Natural killer cell (primary cell): ENCODE measurements at regions not wholly inside any gene's neighbourhood (a gene's known extent, or its start where the extent isn't known, plus 50 kb on each side); places are given as distances from the start of the nearest gene placed in this dataset.

Experiments used
- ATAC-seq, 3 donors: fragments of 150-1000 bp in 2 of 3; fragments of 200-7000 bp in 1 of 3; cut with Tn5 transposase; 1 replicate in 1 of 3; 2 replicates in 2 of 3; pipeline ENCODE4 v1.10.0; 2021; ENCODE audit warnings: mild to moderate bottlenecking in 2 of 3, moderate library complexity in 2 of 3
- DNase-seq, 2 donors: peaks; one replicate each; pipeline versions ENCODE4 v3.0.0 to v3.0.0-alpha.2; 2013 to 2021; ENCODE audit warnings: mixed read lengths in 1 of 2
- H3K27ac ChIP-seq: one replicate; pipeline ENCODE4 v1.5.1; 2013; ENCODE audit warnings: mild to moderate bottlenecking, low read length
- H3K27me3 ChIP-seq: one replicate; pipeline ENCODE4 v1.6.1; 2013; ENCODE audit warnings: low read length; ENCODE audit not compliant: control insufficient read depth, insufficient read depth
- H3K36me3 ChIP-seq: one replicate; pipeline ENCODE4 v1.6.1; 2013; ENCODE audit warnings: low read length; ENCODE audit not compliant: control insufficient read depth, insufficient read depth
- H3K4me1 ChIP-seq: one replicate; pipeline ENCODE4 v1.6.1; 2013; ENCODE audit warnings: low read length; ENCODE audit not compliant: control insufficient read depth, insufficient read depth
- H3K4me3 ChIP-seq: one replicate; pipeline ENCODE4 v1.5.1; 2013; ENCODE audit warnings: low read length
- H3K9me3 ChIP-seq: one replicate; pipeline ENCODE4 v1.6.1; 2013; ENCODE audit warnings: low read length; ENCODE audit not compliant: control insufficient read depth, insufficient read depth
- H3K27ac Mint-ChIP-seq, 2 donors: one replicate each; pipeline ENCODE4 v1.8.0; 2022; ENCODE audit warnings: mild to moderate bottlenecking in 2 of 2, mixed read lengths in 2 of 2, moderate library complexity in 1 of 2
- H3K27me3 Mint-ChIP-seq, 2 donors: one replicate each; pipeline ENCODE4 v1.8.0; 2022; ENCODE audit warnings: low read depth in 2 of 2, mixed read lengths in 2 of 2
- H3K36me3 Mint-ChIP-seq: one replicate; pipeline ENCODE4 v1.8.0; 2022; ENCODE audit warnings: mixed read lengths
- H3K4me1 Mint-ChIP-seq, 2 donors: one replicate each; pipeline ENCODE4 v1.8.0; 2022; ENCODE audit warnings: mixed read lengths in 2 of 2
- H3K4me3 Mint-ChIP-seq: one replicate; pipeline ENCODE4 v1.8.0; 2022; ENCODE audit warnings: mild to moderate bottlenecking, moderate library complexity, mixed read lengths
- H3K9me3 Mint-ChIP-seq, 2 donors: one replicate each; pipeline ENCODE4 v1.8.0; 2022; ENCODE audit warnings: mixed read lengths in 2 of 2
- CTCF ChIP-seq: fragments of 200-600 bp; IDR thresholded peaks from one replicate; pipeline ENCODE4 v1.8.0; 2022; ENCODE audit warnings: antibody characterized with exemption
- whole genome bisulfite sequencing: methylation state at CpG from one replicate; pipeline ENCODE4 v1.1.7; 2013; ENCODE audit warnings: missing lambda C conversion rate; ENCODE audit not compliant: insufficient coverage; 5-methylcytosine and 5-hydroxymethylcytosine counted together
- intact Hi-C: fragments of 100-400 bp; cut with micrococcal nuclease; formaldehyde crosslinking; loops from one replicate; pipeline ENCODE4 v1.14.2; 2022

- intact Hi-C loops: no loop called here
- Histone ChIP-seq H3K36me3 (no peaks in the 10 kb centered on the region), H3K27ac (no peak overlapping the region), H3K9me3 (no peaks in the 10 kb centered on the region), H3K27me3 (no peaks in the 10 kb centered on the region), H3K4me1 (no peaks in the 10 kb centered on the region), H3K4me3 (no peak overlapping the region)
- H3K27me3 Mint-ChIP-seq: no peaks in the 10 kb centered on the region
- no peak for TF ChIP-seq CTCF
- H3K4me3 Mint-ChIP-seq: no peak overlapping the region
- H3K4me1 Mint-ChIP-seq: no peaks in the 10 kb centered on the region
- no peak for ATAC-seq
- DNase-seq: no peak
- H3K36me3 Mint-ChIP-seq: no peaks in the 10 kb centered on the region
- no CpG with 5 or more reads among the region's 4 CpGs for WGBS
- peaks cover 6 to 20% of the 10 kb centered on the region in 2 donors for H3K9me3 Mint-ChIP-seq
- H3K27ac Mint-ChIP-seq: no peak overlapping the region
Measured at GRCh38 chr6:93823489-93823888, 404.1 kb upstream of the EPHA7 start.

- whole genome bisulfite sequencing: 93% methylated on average over 3 of the region's 4 CpGs
- TF ChIP-seq CTCF: no peak
- Mint-ChIP-seq H3K9me3 (peaks cover 4 to 15% of the 10 kb centered on the region in 2 donors), H3K4me1 (no peaks in the 10 kb centered on the region), H3K27me3 (no peaks in the 10 kb centered on the region), H3K27ac (no peak overlapping the region), H3K4me3 (no peak overlapping the region), H3K36me3 (no peaks in the 10 kb centered on the region)
- no peak overlapping the region for H3K27ac ChIP-seq
- H3K27me3 ChIP-seq: no peaks in the 10 kb centered on the region
- ATAC-seq (no peak), DNase-seq (no peak)
- H3K9me3 ChIP-seq: no peaks in the 10 kb centered on the region
- H3K4me3 ChIP-seq: no peak overlapping the region
- H3K4me1 ChIP-seq: no peaks in the 10 kb centered on the region
- H3K36me3 ChIP-seq: no peaks in the 10 kb centered on the region
- intact Hi-C loops: no loop called here
Measured at GRCh38 chr6:93822434-93823265, 403.3 kb upstream of the EPHA7 start.

GRCh38 chr6:93821953-93822352 lies 402.6 kb upstream of the EPHA7 start:
- Histone ChIP-seq H3K4me1 (no peaks in the 10 kb centered on the region), H3K4me3 (no peak overlapping the region), H3K27ac (no peak overlapping the region), H3K36me3 (no peaks in the 10 kb centered on the region), H3K9me3 (no peaks in the 10 kb centered on the region), H3K27me3 (no peaks in the 10 kb centered on the region)
- Mint-ChIP-seq H3K4me1 (no peaks in the 10 kb centered on the region), H3K9me3 (peaks cover 3 to 18% of the 10 kb centered on the region in 2 donors), H3K27ac (no peak overlapping the region), H3K36me3 (no peaks in the 10 kb centered on the region), H3K27me3 (no peaks in the 10 kb centered on the region), H3K4me3 (no peak overlapping the region)
- DNase-seq (no peak), ATAC-seq (no peak)
- intact Hi-C loops: no loop called here
- TF ChIP-seq CTCF: no peak
